GM19467 (cell line): ENCODE measurements at regions not wholly inside any gene's neighbourhood (a gene's known extent, or its start where the extent isn't known, plus 50 kb on each side); places are given as distances from the start of the nearest gene placed in this dataset.
"Not testable (repeated sequence)": the region's sequence is repeated elsewhere in the genome, so short reads cannot be mapped to it uniquely, and the experiment has no call there.

ENCODE experiments used
- ATAC-seq: cut with Tn5 transposase; IDR thresholded peaks from one replicate; pipeline ENCODE4 v1.9.1; 2021; ENCODE audit warnings: mild to moderate bottlenecking, moderate library complexity; ENCODE audit not compliant: unreplicated experiment

DNA sequence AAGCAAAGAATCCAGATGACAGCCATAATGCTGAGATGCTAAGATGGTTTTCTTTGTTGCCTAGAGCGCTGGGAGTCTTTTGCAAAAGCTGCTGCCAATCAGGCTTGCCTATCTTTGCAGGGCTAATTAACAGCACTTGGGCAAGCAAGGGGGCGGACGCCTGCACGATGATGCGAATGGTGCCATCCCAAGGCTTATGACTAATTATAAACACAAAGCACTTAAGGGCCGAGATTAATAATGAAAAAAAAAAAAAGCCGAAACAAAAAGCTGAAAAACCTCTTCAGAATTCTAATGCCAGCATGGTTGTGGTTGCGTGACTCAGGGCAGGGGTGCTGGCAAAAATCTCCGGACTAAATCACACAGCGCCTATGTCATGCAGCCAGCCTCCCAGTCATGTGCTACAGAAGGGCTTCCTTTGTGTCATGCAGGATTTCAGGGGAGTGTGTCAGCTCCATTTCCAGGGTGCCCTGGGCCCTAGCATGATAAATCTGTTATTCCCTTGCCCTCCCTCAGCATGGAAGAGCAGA is 185.0 kb upstream of the ANKRD28 start:
- no peak for ATAC-seq

DNA sequence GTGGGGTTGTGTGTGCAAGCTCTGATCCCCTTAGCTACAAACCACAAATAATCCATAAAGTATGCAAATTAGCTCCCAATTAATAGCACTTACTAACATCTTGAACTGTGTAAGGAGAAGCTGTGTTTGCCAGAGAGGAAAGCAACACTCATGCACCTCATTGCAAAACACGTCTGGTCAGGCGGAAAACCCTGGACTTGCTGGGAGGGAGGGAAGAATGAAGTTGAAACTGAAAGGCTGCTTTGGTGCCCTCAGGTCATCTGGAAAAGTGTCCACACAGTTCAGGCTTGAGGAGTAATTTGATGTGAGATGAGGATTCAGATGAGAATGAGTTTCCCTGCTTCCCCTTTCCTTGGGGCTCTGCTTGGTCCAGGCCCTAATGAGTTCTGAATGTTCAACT is 185.5 kb upstream of the ANKRD28 start:
- ATAC-seq: no peak

DNA sequence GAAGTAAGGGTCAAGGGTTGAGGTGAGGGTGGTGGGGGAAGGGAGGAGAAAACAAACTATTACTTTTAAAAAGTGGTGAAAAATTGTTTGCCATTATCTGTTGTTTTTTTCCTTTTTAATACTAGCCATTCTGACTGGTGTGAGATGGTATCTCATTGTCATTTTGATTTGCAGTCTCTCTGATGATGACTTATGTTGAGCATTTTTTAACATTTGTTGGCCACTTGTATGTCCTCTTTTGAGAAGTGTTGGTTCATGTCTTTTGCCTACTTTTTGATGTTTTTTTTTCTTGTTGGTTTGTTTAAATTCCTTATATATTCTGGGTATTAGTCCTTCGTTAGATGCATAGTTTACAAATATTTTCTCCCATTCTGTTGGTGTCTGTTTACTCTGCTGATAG is 185.9 kb upstream of the ANKRD28 start:
- no peak for ATAC-seq

DNA sequence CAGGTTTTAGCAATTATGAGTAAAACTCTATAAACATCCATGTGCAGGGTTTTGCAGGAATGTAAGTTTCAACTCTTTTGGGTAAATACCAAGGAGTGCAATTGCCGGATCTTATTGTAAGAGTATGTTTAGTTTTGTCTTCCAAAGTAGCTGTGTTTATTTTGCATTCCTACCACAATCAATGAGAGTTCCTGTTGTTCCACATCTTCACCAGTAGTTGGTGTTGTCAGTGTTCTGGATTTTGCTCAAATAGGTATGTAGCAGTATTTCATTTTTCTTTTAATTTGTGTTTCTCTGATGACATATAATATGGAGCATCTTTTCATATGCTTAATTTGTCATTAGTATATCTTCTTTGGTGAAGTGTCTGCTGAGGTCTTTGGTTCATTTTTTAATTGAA is 185.1 kb upstream of the GALNT15 start:
- ATAC-seq: no peak

DNA sequence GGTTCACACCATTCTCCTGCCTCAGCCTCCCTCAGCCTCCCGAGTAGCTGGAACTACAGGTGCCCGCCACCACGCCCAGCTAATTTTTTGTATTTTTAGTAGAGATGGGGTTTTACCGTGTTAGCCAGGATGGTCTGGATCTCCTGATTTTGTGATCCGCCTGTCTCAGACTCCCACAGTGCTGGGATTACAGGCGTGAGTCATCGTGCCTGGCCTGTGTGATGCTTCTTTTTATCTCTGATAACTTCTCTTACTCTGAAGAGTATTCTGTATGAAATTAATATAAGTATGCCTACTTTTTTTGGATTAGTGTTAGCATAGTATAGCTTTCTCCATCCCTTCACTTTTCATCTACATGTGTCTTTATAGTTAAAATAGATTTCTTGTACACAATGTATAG is 180.8 kb upstream of the GALNT15 start:
- ATAC-seq: not testable (repeated sequence)

DNA sequence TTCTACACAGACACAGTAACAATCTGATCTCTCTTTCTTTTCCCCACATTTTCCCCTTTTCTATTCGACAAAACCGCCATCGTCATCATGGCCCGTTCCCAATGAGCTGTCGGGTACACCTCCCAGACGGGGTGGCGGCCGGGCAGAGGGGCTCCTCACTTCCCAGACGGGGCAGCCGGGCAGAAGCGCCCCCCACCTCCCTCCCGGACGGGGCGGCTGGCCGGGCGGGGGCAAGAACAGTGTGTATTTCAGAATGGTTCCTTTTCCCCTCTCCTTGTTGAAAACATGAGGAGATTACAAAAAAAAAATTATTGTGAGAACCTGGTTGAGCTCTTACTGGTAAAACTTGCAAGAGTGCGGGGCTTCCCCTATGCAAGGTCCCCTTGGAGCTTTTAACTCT is 178.0 kb upstream of the GALNT15 start:
- not testable (repeated sequence) for ATAC-seq

DNA sequence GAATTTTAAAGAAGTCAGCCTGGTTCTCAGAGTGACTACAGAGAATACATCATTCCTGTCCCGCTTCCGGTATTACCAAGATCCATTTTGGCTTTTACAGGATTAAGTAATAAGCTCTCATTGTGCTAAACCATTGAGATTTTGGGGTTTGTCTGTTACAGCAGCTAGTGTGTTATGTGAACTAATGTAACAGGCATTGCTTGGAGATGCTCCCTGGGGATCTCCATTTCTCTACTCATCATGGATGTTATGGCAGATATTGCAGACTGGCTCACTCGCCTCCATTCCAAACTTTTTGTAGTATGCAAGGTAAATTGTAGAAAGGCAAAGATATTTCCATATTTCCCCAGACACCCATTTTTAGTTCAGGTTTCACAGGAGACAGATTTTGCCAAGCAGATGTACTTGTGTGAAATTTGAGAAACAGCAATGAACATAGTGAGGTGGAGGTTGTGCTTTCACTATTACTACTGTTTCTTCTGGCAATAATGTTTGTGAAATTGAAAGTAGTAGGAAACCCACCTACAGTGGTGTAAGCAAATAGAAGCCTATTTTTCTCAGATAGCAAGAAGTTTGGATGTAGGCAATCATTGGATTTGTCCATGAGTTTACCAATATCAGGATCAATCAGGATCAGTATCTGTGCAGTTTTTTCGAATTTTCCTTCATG is 177.1 kb upstream of the GALNT15 start:
- peak; percentile 76 for ATAC-seq

DNA sequence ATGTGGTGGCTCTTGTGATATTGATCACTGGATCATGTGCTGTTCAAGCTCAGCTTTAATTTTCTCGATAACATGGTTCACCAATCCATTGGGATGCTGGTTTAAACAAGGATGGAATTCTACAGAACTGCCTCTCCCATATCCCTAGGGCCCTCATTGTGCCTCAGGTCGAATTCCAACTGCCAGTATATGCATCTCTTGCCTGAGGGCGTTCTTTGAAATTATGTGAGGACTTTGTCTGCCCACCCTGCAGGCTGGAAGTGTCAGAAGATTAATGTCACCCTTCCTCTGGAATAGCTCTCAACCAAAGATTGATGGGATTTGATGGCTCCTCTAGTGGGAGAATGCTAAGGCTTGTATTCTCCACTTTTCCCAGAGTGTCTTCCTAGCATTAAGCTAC is 175.6 kb upstream of the GALNT15 start:
- ATAC-seq: no peak

DNA sequence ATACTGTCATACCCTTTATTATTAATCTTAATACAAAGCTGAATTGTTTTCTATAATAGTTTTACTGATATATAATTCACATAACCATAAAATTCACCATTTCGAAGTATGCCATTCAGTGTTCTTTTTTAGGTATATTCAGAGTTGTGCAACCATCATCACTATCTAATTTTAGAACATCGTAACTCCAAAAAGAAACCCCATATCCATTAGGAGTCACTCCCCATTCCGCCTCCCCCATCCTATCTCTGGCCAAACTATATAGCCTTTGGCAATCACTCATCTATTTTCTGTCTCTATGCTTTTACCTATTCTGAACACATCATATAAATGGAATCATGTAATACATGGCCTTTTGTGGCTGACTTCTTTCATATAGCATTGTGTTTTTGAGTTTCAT is 169.7 kb upstream of the GALNT15 start:
- ATAC-seq: no peak

DNA sequence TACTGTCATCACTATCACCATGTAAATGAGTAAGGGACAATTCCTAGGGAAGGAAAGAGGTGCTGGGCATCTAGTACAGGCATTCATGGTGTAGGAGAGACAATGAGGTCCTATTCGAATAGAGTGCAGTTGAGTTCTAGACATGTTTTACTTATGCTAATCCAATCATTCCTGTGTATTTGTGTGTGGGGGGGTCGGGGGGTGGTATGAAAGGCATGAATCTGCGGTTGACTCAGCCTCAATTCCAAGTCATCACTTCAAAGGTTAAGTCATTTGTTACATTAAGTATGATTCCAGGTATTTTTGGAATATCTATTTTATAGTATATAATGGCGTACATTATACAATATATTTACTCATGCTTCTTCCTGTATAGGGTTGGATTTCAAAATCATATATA is 163.1 kb upstream of the GALNT15 start:
- no peak for ATAC-seq

DNA sequence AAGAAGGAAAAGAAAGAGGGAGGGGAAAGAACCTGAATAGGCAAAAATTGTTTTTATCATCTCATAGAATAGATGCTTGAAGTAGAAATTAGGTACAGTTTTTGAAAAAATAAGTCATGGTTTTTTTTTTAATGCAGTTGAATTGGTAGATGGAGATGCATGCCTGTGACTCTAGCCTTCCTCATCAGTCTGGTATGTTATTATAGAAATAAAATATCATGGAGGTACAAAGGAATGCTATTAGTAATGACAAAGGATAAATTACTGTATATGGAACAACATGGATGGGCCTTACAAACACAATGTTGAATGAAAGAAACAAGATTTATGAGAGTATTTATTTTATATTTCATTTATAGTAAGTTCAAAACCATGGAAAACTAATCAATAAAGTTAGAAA is 162.4 kb upstream of the GALNT15 start:
- no peak for ATAC-seq

DNA sequence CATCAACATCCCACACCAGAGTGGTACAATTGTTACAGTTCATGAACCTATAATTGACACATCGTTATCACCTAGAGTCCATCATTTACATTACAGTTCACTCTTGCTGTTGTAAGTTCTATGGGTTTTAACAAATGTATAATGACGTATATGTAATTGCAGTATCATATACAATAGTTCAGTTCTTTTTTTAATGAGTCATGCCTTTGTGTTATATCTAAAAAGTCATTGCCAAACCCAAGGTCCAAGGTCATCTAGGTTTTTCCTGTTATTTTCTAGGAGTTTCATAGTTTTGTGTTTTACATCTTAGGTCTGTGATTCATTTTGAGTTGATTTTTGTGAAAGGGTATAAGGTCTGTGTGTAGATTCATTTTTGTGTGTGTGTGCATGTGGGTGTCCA is 160.9 kb upstream of the GALNT15 start:
- ATAC-seq: no peak

DNA sequence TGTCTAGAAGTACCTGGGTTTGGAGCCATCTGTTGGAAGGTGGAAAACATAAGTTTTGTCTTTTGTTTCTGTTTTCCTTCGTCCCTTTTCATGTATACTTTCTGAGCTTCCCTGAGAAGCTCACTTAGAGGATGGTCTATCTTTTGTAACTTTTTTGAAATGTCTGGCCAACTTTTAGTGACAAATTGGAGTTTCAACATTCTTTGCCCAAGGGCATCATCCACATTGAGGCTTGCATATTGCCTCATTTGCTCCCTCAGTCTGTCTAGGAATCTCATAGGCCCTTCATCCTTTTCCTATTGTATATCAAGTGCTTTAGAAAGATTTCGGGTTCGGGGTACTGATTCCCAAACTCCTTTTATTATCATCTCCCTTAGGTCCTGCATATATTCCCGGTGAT is 152.7 kb upstream of the GALNT15 start:
- not testable (repeated sequence) for ATAC-seq

DNA sequence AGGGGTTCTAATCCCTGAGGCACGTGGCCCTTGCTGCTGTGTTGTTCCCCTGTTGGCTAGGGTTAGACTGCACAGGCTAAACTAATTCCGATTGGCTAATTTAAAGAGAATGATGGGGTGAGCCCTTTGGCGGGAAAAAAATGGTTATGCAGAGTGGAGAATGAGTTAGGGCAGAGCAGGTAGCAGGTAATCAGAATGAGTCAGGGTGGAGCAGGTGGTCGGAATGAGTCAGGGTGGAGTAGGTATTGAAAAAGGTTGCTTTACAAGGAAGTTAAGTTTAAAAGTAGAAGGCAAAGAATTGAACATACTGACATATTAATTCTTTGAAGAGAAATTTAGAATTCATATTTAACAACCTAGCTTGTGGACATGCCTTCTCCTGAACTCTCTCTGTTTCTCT is 150.6 kb upstream of the GALNT15 start:
- not testable (repeated sequence) for ATAC-seq

DNA sequence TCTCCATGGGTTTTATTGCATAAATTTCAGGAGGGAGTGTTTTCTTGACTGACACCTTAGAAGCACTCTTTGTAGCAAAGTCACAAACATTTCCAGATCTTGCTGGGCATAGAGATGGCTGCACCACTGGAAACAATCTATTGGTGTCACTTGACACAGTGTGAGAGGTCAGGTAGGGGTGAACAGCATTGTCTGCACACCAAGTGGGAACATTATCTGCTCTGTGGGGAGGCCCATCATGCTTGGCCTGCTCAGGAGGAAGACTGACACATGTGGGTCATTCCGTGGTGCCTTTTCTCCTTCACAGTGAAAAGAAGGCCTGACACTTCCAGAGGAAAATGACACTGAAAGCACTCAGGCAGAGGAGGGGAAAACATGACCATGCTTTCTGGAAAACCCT is 149.9 kb upstream of the GALNT15 start:
- ATAC-seq: no peak

DNA sequence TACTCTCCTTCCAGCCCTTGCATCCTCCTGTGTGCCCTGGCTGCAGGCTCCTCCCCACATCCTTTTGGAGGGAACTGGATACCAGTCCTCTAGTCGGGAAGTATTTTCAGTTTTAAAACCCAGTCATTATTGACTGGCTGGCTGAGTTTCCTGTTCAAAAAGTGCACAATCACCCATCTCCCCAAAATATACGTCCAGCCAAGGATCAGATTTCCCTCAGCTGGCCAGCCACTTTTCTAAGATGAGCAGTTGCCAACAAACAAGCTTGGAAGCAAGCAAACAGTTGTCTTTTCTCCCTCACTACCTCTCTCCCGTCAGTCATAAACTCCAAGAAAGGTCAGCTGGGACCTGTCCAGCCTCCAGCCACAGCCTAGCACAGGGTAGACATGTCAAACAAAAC is 147.7 kb upstream of the GALNT15 start:
- ATAC-seq: no peak

DNA sequence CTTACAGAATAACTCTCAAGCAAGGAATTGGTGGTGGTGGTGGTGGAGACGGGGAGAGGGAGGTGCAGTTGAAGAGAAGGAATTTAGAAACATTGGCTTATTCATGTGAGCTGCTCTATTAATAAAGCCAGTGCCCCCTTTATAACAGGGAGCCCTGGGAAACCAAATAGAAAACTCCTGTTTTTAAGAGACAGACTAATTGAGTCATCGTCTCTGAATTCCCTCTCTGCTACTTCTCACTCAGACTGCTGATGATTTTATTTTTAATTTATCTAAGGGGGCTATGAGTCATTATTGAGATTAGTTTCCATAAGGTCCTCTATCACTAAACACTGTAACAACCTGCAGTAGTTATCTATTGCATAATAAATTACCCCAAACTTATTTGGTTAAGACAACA is 145.9 kb upstream of the GALNT15 start:
- no peak for ATAC-seq

DNA sequence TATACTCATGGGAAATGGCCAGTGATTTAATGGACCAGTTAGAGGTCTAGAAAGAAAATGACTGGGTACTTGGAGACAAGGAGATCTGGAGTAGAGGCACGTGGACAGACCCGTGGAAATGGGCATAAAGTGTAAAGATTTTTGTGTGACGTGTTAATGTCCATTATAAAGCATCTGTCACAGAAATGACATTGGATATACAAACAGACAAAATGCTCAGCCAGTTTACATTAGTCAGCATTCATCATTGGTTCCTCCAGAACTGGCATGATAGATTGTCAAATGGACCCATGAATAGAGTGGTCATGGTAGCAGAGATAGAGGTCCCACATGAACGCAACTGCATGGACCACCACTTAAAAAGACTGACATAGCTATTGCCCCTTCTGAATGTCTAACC is 144.1 kb upstream of the GALNT15 start:
- ATAC-seq: no peak

DNA sequence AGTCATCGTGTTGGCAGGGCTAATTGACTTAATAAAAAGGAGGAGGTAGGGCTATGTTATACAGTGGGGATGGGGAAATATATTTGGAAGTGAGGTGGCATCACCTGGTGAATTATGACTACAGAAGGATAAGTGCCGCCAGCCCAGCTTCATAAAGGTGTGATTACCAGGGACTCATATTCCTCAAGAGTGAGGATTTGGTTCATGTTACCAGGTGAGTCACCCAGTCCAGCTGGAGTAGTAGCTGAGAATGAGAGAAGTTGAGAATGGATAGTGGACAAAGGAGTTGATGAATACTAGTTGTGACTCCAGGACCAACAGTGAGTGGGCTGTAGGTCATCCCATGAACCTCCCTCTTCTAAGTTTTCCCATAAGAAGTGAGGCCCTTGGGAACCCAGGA is 143.0 kb upstream of the GALNT15 start:
- no peak for ATAC-seq

DNA sequence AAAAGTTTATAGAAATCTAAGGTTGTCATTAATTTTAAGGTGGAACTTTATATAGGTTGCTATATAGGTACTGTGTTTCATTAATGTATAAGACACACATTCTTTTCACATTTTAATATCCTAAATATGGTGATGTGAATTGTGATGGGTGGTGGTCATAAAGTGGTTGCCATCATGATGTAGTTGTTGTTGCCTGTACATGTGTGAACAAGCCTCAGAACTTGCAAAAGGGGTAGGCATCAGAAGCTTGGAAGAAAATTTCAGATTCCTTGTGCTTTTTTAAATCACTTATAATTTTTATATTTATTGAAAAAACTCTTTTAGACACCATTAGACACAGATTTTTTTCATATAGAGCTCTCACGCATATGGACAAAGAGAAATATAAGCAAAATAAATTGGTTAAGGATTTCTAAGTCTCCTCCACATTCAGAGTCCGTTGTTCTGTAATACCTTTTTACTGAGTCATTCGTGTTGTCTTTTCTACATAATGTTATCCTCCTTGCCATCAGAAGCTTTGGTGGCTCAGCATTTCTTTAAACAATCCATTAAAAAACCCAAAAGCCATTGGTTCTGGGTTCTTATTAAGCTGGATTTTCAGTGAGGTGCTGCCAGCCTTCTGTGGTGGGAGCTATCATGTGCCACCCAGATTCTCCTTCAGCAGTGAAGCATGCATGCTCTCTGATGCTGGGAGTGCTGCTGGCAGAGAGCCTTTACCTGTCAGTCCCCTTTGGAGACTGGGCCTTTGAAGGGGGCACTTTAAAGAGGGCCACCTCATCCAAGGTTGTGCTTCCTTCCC is 140.4 kb upstream of the GALNT15 start:
- ATAC-seq: no peak

DNA sequence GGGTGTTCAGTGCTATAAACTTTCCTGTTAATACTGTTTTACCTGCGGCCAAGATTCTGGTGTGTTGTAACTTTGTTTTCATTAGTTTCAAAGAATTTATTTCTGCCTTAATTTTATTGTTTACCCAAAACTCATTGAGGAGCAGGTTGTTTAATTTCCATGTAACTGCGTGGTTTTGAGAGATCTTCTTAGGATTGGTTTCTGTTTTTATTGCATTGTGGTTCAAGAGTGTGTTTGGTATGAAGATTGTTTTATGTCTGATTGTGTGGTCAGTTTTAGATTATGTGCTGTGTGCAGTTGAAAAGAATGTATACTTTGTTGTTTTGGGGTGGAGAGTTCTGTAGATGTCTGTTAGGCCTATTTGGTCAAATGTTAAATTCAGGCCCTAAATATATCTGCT is 133.5 kb upstream of the GALNT15 start:
- ATAC-seq: no peak
